SHP77 treated with DMSO at 0.1 percent for 48 hours (cell line): ENCODE measurements at regions not wholly inside any gene's neighbourhood (a gene's known extent, or its start where the extent isn't known, plus 50 kb on each side); places are given as distances from the start of the nearest gene placed in this dataset.
"Not testable (repeated sequence)": the region's sequence is repeated elsewhere in the genome, so short reads cannot be mapped to it uniquely, and the experiment has no call there.

Experiments
- DNase-seq: peaks from one replicate; lab custom pipeline; 2025; lab: John Stamatoyannopoulos, UW

- DNase-seq, result no peak
Measured at GRCh38 chr10:6875269-6875865, 295.3 kb upstream of the PRKCQ start.

DNA sequence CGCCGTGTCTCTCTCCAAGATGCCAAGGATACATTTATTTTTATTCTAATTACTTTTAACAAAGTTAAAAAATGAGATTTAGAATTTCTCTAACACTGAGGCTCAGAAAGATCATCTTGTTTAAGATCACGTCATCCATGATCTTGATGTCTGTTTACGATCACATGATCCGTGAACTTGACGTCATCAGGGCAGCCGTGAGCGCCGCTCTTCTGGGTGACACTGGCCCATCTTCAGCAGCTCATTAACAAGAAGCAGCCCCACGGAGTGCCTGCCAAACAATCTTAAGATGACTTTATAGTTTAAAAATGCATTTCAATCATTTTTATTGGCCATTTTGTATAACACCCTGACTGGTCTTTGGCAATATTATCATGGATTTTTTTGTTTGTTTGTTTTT lies 291.1 kb upstream of the PRKCQ start:
- no peak for DNase-seq

GRCh38 chr10:6868036-6868725 lies 288.1 kb upstream of the PRKCQ start:
- DNase-seq, result no peak

GRCh38 chr10:6866757-6867156 lies 286.7 kb upstream of the PRKCQ start:
- DNase-seq, result no peak

DNA sequence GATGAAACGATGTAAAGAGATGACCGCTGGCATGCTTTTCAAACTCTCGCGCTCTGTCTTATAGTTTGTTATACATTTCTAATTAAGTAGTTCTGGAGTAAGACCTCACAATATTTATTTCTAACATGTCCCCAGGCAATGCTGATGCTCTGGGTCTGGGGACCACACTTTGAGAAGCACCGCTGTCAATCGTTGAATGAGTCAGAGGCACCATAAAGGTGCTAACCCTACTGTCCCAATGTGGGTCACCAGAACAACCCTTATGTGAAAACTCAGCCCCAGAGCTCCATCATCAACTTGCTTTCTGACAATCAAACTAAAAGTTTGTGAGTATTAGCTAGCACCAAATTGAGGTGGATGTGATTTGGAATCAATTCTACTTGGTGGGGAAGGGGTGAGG lies 284.1 kb upstream of the PRKCQ start:
- DNase-seq, result no peak

- no peak for DNase-seq
Measured at GRCh38 chr10:6863381-6863780, 283.3 kb upstream of the PRKCQ start.

DNA sequence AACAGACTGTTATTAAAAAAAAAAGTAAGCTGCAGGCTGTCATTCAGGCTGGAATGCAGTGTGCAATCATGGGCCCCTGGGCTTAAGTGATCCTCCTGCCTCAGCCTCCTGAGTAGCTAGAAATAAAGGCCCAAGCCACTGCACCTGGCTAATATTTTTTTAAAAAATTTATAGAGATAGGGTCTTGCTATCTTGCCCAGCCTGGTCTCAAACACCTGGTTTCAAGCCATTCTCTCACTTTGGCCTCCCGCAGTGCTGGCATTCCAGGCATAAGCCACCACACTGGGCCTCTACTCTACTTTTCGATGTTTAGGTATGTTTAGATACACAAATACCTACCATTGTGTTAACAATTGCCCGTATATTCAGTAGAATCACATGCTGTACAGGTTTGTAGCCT lies 270.4 kb upstream of the PRKCQ start:
- DNase-seq, result no peak

DNA sequence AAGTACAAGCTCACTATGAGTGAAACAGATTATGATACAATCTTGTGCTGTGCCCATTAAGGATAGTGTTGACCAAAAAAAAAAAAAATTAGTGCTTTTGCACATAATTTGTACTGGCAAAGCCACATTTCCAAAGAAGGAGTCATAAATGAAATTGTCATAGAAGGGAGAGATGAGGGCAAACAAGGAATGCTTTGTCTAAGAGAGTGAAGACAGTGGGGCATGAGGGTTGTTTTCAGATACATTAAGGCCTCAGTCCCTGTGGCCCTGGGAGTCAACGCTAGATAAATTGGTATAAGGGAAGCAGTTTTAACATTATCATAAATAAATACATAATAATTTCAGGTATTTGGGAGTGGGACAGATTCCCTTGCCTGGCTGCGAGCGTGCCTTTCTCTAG lies 267.5 kb upstream of the PRKCQ start:
- no peak for DNase-seq

DNA sequence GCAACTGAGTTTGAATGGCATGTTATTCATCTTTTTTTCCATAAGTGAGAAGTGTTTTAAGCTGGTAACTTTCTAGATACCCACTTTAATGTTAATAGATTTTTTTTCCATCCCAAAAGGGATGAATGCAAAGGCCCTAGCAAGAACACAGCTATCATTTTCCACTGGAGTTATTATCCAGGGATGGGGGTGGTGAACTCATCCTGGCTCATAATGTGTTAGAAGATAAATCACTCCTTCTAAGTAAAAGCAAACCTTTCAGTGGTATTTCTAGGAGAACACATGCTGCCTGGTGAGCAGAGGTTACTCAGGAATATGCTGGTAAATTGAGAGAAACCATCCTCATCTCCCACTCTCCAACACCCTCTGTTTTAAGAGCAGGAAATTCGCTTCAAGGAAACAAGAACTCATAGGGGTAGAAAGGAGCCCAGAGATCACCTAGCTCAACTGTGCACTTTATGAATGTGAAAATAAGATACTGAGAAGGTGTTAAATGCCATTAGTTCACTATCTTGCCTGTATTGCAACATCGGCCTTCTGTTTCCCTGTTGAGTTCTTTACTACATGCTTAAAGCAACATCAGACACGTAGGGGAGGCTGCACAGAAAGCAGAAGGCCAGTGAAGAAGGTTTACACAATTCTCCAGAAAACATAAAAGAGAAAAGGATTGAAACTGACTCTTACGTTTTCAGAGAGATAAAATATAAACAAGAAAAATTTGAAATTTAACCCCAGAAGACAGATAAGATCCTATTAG lies 264.0 kb upstream of the PRKCQ start:
- DNase-seq, result no peak

- DNase-seq, result no peak
Measured at GRCh38 chr10:6843481-6843881, 263.4 kb upstream of the PRKCQ start.

DNA sequence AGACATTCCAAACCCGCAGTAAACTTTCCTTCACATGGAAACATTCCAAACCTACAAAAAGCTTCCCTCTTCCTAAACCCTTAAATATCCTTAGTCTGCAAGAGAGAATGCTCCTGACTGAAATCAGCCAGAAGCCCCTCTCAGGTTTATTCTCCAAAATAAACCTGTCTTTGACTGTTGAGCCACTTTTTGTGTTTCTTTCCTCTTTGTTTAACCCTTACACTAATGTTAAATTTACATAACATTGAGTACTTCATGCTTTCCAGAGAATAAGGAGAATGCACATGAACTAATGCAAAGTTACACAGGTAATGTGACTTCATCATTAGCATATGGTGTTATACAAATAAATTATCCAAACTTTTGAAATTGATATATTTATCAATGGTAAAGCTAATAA lies 262.6 kb upstream of the PRKCQ start:
- no peak for DNase-seq

DNA sequence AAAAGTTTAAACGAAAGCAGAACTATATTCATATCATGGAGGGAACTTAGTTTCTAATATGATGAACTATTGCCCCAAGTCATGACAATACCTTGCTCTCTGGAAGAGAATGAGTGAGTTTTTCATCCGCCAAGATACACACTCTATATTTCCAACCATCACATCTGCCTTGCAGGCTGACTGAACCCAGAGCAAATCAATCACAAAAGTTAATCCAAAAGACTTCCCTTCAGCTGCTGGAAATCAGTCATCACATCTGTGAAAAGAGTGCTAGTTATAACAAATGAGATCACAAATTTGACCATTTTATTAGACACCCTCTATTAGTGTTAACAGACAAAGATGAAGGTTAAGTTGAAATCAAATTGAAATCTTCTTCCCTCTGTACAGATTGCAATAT lies 261.7 kb upstream of the PRKCQ start:
- no peak for DNase-seq

DNA sequence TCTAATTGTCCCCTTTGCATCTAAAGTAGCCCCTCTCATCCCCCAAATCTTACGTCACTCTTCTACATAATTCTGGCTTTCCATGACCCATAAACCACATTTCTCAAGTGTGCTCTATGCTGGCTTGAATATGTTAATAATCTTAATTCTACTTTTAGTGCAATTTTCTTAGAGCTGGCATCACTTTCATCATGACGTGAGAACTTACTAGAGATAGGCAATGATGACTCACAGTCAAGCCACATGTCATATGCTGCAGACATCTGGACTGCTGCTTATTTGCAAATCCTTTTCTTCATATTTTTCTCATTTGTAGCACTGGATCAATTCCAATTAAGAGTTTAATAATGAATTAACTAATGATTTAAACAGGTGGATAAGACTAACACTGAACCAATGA lies 260.7 kb upstream of the PRKCQ start:
- no peak for DNase-seq

- no peak for DNase-seq
Measured at GRCh38 chr10:6840201-6840691, 260.2 kb upstream of the PRKCQ start.

DNA sequence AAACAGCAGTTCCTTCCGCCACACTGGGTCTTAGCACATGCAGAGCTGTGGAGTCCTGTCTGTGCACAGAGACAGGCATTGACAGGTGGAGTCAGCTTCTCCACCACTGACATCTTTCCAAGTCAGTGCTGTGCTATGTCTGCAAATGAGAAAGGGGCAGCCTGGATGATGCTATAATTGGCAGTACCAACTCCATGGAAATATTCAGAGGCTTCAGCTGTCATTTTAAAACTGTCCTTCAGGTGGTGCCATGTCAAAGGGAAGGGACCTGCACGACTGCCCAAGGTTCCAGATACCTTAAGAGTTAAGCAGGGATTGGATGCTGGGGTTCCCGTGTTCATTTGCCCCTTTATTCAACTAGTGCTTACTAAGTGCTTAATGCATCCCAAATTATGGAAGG lies 258.0 kb upstream of the PRKCQ start:
- no peak for DNase-seq

DNA sequence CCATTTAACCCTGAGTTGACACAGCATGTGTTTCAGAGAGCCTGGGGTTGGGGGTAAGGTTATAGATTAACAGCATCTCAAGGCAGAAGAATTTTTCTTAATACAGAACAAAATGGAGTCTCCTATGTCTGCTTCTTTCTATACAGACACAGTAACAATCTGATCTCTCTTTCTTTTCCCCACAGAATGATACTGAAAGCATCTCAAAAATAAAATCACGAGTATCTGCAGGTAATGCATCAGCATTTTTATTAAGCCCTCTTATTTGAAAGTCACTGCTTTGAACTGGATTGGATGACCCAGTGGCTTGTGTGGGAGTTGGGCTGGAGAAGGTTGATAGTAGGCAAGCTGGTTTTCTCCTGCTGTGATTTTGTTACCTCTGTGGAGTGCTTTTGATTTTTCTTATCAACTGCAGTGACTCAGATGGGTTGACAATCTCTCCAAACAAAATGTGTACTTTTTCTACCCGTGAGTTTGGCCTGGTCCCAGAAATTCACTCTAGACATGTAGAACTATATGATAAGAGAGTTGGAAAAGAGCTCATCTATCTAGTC lies 253.5 kb upstream of the PRKCQ start:
- DNase-seq, result no peak

GRCh38 chr10:6830981-6831380 lies 250.9 kb upstream of the PRKCQ start:
- not testable (repeated sequence) for DNase-seq

- DNase-seq, result not testable (repeated sequence)
Measured at GRCh38 chr10:6824793-6825192, 244.7 kb upstream of the PRKCQ start.

- DNase-seq, result no peak
Measured at GRCh38 chr10:6823770-6824169, 243.7 kb upstream of the PRKCQ start.

DNA sequence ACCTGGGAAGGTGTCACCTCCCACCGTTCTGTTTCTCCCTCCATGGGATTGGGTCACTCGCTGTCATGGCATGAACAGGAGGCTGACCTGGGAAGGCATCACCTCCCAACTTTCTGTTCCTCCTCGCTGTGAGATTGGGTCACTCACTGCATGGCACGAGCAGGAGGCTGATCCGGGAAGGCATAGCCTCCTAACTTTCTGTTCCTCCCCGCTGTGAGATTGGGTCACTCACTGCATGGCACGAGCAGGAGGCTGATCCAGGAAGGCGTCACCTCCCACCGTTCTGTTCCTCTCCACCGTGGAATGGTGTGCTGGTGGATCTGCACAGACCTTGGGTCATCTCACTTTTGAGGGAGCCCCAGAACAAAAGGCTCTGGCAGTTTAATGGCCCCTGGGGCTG lies 239.2 kb upstream of the PRKCQ start:
- no peak for DNase-seq

DNA sequence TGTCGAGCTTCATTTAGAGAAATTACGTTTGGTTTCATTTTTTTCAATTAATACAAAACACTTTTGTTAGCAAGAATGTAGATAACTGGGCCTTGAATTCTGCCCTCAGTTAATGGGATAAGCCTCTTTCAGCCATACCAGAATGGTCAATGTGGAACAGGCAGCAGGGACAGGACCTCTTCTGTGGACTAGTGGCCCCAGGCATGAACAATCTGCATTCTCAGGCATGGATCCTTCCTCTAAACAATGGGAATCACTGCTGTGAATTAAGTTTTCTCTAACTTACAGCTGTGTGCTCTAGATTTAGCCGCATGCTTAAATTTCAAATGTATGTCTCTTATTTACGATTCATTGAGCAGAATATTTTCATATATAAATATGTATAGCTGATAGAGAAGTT lies 237.7 kb upstream of the PRKCQ start:
- no peak for DNase-seq

DNA sequence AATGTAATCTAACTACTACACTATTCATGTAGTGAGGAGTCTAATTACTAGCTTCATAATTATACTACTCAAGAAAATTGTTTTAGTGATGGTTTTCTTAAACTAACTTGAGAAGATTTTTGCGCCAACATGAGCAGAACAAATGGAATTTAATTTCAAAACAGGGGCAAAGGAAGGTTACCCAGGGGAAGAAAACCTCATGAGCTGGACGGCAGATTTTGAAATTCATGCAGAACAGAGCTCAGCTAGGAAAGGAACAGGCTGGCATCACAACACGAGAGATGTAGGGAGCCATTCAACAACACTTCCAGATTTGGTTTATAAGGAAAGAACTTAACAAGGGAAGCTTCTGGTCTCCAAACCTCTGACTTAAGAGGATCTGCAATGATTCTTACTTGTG lies 235.3 kb upstream of the PRKCQ start:
- no peak for DNase-seq

DNA sequence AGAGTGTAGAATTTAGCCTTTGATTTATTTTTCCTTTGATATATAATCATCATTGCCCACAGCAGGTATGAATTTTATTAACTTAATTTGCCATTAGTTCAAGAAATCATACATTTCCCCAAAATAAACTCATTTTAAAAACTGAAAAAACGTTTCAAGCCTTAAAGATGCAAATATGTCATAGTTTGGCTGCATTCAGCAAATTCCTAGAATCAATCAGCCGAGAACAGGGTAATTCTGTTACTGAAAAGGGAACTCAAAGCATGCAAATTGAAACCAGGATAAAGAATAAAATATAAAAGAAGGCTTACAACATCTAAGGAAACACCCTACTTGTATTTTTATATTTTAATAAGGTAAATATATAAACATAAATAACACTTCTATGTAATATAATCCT lies 233.8 kb upstream of the PRKCQ start:
- no peak for DNase-seq
